ENCODE measurements at regions not wholly inside any gene's neighbourhood (a gene's known extent, or its start where the extent isn't known, plus 50 kb on each side); places are given as distances from the start of the nearest gene placed in this dataset.

GRCh38 chr15:98312913-98313312 is 335.4 kb upstream of the IGF1R start:
- TF ChIP-seq, protein P1, sequence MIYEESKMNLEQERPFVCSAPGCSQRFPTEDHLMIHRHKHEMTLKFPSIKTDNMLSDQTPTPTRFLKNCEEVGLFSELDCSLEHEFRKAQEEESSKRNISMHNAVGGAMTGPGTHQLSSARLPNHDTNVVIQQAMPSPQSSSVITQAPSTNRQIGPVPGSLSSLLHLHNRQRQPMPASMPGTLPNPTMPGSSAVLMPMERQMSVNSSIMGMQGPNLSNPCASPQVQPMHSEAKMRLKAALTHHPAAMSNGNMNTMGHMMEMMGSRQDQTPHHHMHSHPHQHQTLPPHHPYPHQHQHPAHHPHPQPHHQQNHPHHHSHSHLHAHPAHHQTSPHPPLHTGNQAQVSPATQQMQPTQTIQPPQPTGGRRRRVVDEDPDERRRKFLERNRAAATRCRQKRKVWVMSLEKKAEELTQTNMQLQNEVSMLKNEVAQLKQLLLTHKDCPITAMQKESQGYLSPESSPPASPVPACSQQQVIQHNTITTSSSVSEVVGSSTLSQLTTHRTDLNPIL (CRISPR knock-in tag; IDR thresholded peaks at IDR 0.05; ENCODE audit: low read depth), result no peak
- TF ChIP-seq RARB (CRISPR knock-in tag; IDR thresholded peaks at IDR 0.05) (no peak), CSDC2 (CRISPR knock-in tag; IDR thresholded peaks at IDR 0.05) (no peak), SNAI2 (CRISPR knock-in tag; IDR thresholded peaks at IDR 0.05) (no peak), ZNF70 (CRISPR knock-in tag; IDR thresholded peaks at IDR 0.05) (no peak), ZC3H10 (CRISPR knock-in tag; IDR thresholded peaks at IDR 0.05) (no peak), ZNF8 (CRISPR knock-in tag; IDR thresholded peaks at IDR 0.05) (no peak), CSRNP3 (CRISPR knock-in tag; IDR thresholded peaks at IDR 0.05) (no peak)
- TF ChIP-seq, protein P2, sequence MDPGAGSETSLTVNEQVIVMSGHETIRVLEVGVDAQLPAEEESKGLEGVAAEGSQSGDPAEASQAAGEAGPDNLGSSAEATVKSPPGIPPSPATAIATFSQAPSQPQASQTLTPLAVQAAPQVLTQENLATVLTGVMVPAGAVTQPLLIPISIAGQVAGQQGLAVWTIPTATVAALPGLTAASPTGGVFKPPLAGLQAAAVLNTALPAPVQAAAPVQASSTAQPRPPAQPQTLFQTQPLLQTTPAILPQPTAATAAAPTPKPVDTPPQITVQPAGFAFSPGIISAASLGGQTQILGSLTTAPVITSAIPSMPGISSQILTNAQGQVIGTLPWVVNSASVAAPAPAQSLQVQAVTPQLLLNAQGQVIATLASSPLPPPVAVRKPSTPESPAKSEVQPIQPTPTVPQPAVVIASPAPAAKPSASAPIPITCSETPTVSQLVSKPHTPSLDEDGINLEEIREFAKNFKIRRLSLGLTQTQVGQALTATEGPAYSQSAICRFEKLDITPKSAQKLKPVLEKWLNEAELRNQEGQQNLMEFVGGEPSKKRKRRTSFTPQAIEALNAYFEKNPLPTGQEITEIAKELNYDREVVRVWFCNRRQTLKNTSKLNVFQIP (CRISPR knock-in tag; IDR thresholded peaks at IDR 0.05; ENCODE audit: borderline replicate concordance, low read depth), result no peak
